Stimulated activated CD4-positive, alpha-beta T cell treated with anti-CD3 and anti-CD28 coated beads, Interleukin-1b, Interleukin-23, amount 100 ng/mL, for 48 hours (primary cell): ENCODE measurements at regions not wholly inside any gene's neighbourhood (a gene's known extent, or its start where the extent isn't known, plus 50 kb on each side); places are given as distances from the start of the nearest gene placed in this dataset.

Source experiments
- DNase-seq: peaks from one replicate; pipeline ENCODE4 v3.0.0-alpha.2; 2020

DNA sequence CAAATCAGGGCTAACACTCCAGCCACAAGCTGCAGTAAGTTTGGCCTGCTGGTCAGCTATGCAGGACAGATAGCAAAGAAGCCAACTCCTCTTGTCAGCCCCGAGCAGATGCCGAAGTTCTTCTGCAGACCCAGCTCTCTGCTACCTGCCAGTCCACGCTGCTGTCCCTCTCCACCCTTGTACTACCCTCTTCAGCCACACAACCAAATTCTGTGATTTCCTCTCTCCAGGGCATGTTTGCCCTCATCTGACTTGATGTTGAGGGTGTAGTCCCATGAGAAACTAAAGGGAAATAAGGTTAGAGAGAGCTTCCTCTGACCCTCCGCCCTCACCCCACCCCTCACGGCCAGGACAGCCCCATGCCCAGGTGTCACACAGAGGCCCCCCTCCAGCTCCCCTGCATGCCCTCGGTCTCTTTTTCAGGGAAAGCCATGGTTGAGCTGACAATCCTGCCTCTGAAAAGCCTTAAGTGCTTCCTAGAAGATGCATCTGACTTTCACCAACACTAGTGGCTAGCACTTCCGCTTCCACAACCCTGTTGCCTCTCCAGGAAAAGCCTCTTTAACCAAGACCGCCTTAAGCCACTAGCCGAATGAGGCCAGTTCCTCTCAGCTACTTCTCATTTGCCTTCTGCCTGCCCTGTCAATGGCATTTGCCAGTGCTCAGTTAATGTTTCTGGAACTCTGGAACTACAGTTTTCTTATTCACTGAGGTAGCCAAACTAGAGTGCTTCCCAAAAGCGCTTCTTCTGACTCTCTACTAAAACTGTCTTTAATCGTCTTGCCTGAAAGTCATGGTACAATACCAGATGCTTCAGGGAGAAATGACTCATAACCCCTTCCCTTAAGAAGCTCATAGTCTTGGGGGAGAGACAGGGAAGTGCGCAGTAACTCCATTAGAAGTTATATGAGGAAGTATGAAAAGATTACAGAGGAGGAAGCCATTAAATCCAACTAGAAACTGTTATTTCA is 300.4 kb upstream of the STT3B start:
- no peak for DNase-seq

DNA sequence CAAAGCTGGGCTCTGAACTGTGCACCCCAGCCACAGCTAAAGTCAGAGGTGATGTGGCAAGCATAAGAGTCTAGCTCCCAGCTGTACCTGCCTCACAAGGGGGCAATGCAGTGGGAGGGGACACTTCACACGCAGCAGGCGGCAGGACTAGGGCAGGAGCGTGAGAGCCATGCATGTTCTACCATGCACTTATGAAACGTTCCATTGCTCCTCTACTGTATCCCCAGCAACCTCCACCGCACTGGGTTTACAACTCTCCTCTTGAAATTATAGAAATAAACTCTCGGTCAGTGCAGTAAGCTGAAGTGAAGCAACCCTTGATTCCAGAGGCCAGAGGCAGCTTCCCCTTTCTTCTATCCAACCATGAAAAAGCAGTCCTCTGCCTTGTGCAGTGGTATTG is 298.6 kb upstream of the STT3B start:
- DNase-seq: no peak

DNA sequence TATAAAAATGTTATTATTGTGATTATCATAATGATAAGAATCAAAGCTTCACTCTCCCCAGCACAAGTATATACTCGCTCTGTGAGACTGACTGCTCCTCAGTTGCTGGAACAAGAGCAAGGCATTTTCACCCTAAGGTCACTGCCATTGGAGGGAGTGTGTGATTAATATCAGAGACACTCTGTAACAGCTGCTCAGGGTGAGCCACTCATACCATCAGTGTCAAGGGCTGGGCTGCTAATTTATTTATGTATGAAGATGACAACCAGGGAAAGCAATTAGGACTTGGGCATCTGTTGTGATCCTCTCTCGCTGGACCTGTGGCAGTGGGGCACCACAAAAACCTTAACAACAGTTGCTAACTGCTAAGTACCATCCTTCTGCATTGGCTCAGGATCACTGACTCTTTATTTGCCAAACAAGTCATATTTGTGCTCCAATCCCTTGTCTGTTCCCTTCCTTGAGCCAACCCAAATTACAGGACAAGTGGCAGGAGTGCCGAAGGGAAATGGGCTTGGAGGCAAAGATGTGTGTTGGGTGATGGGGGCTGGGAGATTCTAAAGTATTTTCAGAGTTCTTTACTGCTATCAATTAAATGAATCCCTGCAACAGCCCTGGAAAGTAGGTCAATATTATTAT is 297.5 kb upstream of the STT3B start:
- DNase-seq: no peak

DNA sequence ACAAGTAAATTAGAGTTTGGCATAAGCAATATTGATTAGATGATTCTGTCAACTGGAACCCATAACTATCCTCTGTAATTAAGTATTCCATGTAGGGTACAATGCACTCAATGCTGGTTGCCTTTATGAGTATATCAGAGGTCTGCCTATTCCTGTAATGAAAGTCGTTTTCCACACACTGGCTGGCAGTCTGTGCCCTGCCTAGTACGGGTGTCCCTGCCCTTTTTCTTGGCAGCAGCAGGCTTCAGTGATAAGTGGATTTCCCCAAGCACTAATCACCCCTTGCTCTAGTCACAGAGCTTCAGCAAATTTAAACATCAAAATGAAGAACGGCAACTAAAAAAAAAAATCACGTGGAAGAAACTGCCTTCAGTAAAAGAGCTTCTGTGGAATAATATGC is 294.8 kb upstream of the STT3B start:
- no peak for DNase-seq

DNA sequence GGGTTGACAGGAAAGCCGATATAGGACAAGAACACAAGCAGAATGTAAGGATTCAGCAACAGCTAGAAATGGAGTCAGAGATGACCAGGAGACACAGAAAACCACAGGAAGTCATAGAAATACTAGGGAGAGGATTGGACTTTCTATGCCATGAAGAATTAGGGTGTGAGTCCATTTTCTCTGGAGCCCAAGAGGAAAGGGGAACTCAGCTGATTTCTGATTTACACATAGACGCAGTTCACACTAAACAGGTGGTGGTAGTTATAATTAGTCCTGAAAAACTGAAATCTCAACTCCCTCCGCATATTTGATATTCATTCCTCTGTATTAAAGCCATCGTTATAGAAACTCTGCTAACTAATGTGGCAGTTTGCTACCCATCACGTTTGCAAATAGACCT is 292.7 kb upstream of the STT3B start:
- no peak for DNase-seq

DNA sequence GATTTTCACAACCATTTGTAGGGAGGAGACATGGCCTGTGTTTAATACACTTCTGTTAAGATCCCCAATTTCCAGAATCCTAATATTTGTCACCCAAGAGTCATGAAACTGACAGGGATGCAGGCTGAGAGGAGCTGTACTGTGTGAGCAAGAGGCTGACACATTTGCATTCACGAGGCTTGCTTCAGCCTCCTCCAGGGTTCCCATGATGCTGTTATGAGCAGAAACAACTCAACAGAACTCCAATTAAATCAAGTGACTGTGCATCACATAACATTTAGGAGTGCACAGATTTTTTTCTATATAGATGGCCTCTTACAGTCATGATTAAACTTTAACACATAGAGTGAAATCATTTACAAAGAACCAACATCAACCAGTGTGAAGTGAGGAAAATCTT is 292.3 kb upstream of the STT3B start:
- DNase-seq: no peak

- DNase-seq: no peak
Measured at GRCh38 chr3:31240874-31241273, 291.9 kb upstream of the STT3B start.

DNA sequence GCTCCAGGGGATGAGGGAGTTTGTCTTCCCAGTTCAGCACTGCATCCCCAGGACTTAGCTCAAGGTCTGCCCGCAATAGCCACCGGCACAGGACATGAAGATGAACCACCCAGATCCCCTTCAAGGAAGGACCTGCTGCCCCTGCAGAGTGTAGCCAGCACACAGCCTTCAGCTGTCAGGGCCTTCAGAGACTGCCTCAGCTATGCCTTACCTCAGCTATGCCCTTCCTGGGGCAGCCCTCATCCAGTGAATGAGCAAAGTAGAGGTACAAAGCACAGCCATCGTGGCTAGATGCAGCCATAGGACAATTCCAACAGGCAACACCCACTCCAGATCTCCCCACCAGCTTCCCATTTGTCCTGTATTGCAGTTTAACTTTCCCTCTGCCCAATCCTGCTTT is 291.2 kb upstream of the STT3B start:
- no peak for DNase-seq

DNA sequence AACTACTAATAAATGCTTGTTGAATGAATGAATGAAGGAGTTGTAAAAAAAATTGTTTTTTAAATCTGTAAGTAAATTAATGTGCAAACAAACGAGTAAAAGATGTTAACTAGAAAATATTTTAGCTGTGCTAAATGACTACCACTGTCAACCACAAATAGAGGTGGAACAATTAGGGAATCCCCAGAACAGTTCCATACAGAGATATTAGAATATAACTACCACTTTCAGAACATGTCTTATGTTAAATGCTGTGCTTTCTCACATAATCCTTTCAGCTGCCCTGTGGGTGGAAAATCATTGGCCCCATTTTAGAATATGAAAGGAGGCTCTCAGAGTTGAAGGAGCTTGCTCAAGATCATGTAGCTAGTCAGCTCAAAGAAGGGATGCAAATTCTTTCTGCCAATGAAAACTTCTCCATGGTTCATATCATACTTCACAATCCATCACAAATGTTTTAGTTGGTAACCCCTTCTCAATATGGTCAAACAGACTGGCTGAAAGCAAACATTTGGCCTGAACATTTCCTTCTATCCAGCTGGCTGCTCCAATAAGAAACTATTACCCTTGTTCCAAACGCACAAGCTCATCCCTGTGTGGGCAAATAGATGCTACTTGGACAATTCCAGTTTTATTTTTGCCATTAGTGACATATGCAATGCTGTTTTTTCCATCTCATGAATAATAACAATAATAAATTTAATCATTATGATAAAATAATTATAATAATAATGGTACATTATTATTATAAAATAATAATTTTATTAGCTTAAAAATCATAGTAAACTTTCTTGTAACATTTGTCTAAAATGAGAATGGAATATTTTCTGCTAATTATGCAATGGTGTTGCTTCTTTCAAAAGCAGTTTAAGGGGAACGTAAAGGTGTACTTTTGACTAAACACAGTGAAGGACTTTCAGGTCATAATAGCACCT is 290.4 kb upstream of the STT3B start:
- DNase-seq: no peak

DNA sequence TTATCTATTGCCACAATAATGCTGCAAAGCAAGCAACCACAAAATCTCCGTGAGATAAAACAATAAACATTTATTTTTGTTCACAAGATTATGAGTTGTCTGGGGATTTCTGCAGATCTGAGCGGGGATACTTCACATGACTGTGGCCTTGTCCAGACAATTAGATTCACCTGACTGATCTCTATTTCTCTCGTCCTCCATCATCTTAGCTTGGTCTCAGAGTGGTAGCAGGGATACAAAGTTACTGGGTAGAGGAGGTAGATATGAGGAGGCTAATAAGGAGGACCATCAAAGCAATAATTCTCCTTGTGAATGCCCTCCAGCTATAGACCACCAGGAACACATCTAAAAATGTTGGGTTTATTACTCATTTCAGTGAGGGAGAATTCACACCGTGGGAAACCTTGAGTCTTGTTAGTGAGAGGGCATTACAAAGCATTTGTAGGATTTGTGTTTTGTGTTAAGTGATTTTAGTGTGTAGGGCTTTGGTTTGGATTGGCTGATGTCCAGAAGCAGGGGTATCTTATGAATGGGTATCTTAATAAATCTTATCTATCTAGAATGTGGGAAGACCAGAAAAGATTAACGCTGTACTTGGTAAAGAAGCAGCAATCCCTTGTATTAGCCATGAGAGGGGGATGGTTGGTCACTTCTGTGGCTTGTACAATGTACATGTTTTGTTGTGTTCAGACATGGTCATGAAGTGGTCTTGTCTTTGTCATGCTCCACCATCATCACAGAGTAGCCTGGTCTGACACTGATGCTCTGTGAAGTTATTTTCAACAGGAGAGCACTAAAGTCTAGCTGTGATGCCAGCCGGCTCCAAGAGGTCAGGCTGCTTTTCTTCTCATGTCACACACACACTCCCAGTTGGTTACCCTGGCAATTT is 287.6 kb upstream of the STT3B start:
- no peak for DNase-seq

DNA sequence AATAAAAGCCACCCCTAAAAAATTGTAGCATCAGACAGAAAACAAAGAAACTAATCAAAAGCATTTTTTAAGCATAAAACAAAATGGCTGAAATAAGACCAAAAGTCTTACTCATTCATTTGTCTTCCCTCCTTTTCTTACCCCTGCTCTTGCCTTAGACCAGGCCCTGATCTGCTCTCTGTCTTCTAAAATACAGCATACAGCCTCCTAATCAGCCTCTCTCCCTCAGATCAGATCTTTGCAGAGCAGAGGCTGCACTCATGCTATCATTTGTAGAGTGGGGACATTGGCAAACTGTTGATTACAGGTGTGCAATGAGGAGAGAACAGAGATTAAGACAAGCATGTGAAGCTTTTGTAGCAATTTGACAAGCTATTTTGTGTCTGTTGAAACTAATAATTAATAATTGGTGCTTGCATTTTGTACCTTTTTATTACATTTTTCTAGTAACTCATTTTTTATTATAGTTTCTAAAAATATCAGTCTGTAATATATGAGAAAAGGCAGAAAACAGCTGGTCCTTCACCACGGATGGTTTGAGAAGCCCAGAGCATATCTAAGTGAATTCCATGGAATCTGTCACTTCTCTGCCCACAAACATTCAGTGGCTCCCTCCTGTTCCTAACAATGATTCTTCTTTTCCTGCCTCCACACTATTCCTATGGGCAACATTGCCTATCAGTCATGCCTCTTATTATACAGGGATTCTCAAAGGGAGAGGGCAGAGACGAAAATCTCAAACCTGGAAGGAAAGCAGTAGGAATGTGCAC is 286.2 kb upstream of the STT3B start:
- DNase-seq: no peak

DNA sequence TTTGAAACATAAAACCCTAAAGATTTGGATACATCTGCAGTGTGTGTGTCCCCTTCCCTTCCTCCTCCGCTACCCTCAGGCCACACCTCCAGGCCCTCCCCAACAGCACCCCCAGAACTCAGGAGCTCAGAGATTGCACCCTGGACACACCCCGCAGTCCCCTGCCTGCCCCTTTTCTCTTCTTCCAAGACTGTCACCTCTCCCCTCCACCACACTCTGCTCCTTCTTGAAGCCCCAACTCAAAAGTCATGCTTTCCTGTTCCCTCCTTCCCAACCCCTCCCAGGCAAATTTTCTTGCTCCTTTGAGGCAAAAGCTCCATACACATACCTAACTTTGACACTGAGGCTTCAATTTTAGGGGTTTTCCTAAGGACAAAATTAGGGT is 285.7 kb upstream of the STT3B start:
- DNase-seq: no peak

GRCh38 chr3:31247850-31248562 is 284.7 kb upstream of the STT3B start:
- DNase-seq: peak; percentile 40

DNA sequence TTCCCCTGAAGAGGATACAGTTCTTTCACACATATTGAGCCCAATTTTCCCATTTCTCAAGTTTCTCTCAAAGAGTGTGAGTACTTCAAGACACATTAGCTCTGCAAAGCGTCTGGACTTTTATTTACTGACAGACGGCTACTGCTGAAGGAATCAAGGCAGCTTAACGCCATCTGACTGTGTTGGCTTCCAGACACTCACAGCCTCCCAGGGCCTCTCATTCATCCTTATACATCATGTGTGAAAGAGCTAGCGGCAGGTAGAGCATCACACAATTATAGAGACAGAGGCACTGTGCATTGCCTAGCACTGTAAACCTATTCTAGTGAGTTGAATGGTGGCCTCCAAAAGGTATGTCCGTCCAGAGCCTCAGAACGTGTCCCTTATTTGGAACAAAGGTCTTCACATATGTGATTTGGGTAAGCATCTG is 284.1 kb upstream of the STT3B start:
- no peak for DNase-seq

DNA sequence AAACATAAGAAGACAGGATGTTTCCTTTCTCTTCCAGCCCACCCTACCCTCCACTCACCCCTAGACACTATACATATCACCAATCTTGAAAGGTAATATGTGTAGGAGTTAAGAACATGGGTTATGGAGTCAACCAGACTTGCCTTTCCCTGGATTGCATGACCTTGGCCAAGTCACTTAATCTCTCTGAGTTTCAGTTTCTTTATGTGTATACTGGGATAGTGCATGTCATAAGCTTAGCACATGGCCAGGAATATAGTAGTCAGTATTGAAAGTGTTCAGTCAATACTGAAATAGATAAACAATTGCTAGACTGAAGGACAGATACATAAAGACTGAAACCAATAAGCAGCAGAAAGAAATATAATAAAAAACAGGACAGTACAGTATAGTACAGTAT is 283.2 kb upstream of the STT3B start:
- DNase-seq: no peak

DNA sequence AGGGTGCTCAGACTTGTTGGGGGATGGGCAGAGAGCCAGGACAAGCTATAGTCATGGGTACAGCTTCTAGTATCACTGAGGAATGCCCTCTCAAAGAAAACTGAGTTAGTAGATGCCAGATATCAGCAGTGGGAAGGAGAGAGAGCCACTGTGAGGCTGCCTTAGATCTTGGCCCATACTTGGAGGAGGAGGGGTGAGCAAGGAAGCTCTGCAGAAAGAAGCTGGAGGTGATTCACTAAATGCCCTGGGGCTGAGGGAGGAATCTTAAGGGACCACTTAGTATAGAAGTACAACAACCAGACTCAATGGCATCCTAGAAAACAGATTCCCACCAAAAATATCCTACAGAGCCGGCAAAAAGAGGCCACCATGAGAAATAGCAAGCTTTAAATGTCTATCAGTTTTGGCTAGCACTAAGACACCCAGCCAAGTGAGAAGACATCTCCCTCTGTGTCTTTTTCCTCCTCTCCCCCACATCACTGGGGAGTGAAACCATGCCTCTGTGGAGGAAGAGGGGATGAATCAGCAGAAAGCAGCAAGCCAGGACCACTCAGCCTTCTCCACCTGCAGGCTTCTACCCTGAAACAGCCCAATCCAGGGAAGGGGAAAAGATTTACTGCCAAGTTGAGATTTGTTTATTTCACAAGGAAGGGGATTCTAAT is 282.5 kb upstream of the STT3B start:
- DNase-seq: no peak

- DNase-seq: peak; percentile 38
Measured at GRCh38 chr3:31251083-31251482, 281.6 kb upstream of the STT3B start.

- DNase-seq: no peak
Measured at GRCh38 chr3:31252216-31253185, 280.2 kb upstream of the STT3B start.

GRCh38 chr3:31253782-31254181 is 278.9 kb upstream of the STT3B start:
- DNase-seq: peak; percentile 52
